ENCODE measurements at regions not wholly inside any gene's neighbourhood (a gene's known extent, or its start where the extent isn't known, plus 50 kb on each side); places are given as distances from the start of the nearest gene placed in this dataset.
"Not testable (repeated sequence)": the region's sequence is repeated elsewhere in the genome, so short reads cannot be mapped to it uniquely, and the experiment has no call there.

DNA sequence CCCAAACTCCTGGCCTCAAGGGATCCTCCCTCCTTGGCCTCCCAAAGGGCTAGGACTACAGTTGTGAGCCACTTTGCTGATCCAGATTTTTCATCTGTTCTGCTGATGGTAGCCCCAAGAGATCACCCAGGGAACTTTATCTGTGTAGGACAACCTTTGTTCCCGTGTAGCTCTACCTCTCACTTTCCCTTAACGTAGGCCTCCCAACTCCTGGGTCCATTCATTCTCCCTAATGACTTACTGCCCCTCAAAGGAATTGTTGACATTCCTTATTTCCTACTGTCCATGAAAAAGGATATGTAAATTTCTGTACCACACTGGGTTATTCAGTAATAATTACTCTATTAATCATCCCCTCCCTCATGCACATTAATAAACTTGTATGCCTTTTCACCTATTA, 51.0 kb upstream of the PHF24 start:
- DNase-seq: no peak

GRCh38 chr9:34899535-34900158, 58.4 kb upstream of the PHF24 start:
- peak; percentile 66 for DNase-seq

GRCh38 chr9:34898846-34899245, 59.2 kb upstream of the PHF24 start:
- no peak for DNase-seq

DNA sequence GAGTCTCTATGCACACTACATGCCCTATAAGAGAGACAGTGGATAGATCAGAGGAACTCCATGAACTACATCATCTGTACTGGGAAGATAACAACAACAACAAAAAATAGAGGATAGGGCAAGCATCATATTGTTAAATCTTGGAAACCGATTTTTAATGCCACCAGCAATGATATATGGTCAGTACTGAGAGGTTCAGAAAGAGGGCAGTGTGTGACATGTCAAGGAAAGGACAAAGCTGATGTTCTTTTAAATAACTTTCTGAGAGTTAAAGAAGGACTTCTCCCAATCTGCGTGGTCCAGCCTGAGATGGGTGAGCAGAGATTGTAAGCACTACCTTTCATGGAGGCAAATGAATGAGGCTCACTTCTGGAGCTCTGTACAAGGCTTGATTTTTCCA, 62.0 kb upstream of the PHF24 start:
- no peak for DNase-seq

- no peak for DNase-seq
Measured at GRCh38 chr9:34892886-34893285, 65.2 kb upstream of the PHF24 start.

GRCh38 chr9:34891386-34891785, 66.7 kb upstream of the PHF24 start:
- no peak for DNase-seq

- no peak for DNase-seq
Measured at GRCh38 chr9:34887841-34888240, 70.2 kb upstream of the PHF24 start.

GRCh38 chr9:34884747-34885189, 73.3 kb upstream of the PHF24 start:
- no peak for DNase-seq

GRCh38 chr9:34876096-34876495, 82.0 kb upstream of the PHF24 start:
- no peak for DNase-seq

DNA sequence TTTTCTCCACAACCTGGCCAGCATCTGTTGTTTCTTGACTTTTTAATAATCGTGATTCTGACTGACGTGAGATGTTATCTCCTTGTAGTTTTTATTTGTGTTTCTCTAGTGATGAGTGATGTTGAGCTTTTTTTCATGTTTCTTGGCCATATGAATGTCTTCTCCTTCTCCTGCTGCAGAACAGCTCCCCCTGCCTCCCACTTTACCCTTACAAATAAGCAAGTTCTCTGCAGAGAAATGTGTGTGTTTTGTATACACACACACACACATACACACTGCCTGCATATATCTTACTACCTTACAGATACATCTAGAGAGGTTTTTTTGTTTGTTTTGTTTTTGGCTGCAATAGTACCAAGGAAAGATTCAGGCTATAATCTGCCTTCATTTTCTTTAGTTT, 88.7 kb upstream of the PHF24 start:
- no peak for DNase-seq

GRCh38 chr9:34866614-34867013, 91.5 kb upstream of the PHF24 start:
- no peak for DNase-seq

DNA sequence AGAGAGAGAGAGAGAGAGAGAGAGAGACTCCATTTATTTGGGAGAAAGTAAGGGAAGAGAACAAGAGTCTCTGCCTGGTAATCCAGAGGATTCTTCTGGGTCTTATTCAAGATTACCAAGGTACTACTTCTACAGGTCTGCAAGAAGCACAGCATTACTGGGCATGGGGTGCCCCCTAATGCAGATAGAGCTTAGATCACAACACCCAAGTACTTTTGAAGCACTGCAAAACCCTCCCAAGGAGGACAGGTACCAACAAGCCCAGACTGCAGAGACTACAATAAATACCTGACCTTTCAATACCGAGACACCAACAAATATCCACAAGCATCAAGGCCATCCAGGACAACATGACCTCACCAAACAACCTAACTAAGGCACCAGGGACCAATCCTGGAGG, 94.7 kb upstream of the PHF24 start:
- no peak for DNase-seq

DNA sequence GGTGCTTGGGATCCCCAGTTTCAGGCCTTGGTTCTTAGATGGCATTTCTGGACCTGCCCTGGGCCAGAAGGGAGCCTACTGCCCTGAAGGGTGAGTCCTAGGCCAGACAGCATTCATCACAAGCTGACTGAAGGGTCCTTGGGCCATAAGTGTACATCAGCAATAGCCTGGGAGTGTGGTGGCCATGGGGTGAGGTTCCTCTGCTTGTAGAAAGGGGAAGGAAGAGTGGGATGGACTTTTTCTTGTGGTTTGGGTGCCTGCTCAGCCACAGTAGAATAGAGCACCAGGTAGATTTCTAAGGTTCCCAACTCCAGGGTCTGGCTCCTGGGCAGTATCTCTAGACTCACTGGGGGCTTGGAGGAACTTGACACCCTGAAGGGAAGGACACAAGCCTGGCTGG, 95.2 kb upstream of the PHF24 start:
- no peak for DNase-seq

DNA sequence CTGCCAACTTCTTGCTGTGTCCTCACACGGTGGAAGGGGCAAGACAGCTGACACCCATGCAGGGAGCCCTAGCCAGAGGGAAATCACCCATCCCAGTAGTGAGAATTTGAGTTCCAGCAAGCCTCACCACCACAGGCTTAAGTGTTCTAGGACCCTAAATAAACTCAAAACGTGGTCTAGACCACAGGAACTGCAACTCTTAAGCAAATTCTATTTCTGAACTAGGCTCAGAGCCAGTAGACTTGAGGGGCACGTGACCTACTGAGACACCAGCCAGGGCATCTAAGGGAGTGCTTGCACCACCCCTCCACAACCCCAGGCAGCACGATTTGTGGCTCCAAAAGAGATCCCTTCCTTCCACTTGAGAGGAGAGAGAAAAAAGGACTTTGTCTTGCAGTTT, 96.0 kb upstream of the PHF24 start:
- no peak for DNase-seq

- not testable (repeated sequence) for DNase-seq
Measured at GRCh38 chr9:34855016-34855415, 103.1 kb upstream of the PHF24 start.

DNA sequence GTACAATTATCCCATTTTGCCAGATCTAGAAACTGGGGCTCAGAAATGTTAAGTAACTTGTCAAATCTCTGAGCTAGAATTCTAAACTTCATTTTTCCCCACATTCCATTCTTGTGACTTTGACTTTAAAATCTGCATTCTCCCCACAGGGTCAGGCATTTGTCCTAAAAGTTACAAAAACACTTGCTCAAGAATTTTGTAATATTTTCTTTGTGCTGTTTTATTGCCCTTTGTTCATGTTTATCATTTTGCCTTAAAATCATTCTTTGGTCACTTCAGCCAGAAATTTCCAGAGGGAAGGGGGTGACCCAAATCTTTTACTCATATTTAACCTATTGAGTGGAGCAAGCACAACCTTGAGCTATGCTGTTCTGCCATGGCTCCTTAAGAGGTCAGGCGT, 120.1 kb upstream of the CCL21 start:
- no peak for DNase-seq

- DNase-seq: no peak
Measured at GRCh38 chr9:34826999-34827538, 117.1 kb upstream of the CCL21 start.

GRCh38 chr9:34825775-34826174, 115.8 kb upstream of the CCL21 start:
- no peak for DNase-seq

DNA sequence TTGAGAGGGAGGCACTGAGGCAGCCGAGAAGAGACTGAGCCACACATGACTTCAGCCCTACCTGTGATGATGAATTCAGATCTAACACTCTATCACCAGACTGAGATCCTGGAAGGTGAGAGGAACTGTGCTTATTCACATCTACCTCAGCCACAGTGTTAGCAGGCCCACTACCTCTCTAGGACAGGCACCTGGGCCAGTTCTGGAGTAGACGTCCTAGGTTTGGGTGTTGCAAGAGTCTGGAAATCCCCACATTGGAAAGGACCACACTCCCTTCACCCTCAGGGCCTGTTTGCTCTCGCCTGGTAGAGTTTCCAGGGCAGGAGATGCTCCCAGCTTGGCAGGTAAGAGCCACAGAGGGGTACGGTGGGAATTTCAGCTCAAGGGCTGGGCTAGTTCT, 113.8 kb upstream of the CCL21 start:
- no peak for DNase-seq

- no peak for DNase-seq
Measured at GRCh38 chr9:34810187-34810524, 100.2 kb upstream of the CCL21 start.

DNA sequence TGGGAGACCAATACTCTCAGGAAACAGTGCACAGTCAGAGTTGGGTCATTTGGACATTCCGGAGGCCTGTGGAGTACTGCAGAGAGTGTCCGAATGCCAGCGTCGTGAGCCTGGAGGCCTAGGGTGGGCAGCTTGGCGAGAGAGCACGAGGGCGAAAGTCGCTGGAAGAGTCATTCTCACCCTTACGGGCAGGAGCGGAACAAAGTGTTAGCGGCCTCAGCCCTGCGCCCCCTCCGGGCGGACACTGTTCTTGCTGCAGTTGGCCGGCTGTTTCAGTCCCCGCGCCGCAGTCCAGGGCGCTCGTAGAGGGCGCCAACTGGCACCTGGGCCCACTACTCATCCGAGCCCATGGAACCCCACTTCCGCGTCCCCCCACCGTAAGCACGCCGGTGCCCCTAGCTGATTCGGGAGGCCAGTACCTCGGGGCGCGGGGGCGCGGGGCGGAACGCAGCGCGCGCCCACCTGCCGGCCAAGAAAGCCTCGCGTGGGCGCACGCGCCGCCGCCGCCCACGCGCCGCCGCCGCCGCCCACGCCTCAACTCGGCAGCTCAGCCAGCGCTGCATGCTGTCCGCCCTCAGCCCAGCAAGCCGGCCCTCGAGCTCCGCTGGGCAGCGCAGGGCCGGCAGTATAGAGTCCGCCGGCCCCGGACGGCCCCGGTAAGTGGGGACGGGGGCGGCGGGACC, 99.7 kb upstream of the CCL21 start:
- DNase-seq: no peak

- no peak for DNase-seq
Measured at GRCh38 chr9:34802916-34803315, 93.0 kb upstream of the CCL21 start.

- no peak for DNase-seq
Measured at GRCh38 chr9:34797367-34797766, 87.4 kb upstream of the CCL21 start.

DNA sequence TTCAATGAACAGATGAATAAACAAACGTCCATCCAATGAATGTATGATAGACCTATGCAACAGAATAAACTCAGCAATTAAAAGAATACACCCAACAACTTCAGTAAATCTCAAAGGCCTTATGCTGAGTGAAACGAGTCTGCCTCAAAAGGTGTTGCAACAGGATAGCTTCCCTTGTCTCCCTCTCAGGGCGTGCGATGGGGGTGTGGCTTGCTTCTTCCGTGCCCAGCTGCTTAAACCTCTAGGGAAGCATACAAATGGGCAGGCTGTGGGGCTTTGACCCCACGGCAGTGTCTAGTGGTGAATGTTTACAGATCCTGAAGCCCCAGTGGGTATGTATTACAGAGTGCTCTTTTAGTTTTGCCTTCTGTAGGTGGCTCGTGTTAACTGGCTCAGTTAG, 87.0 kb upstream of the CCL21 start:
- DNase-seq: no peak

DNA sequence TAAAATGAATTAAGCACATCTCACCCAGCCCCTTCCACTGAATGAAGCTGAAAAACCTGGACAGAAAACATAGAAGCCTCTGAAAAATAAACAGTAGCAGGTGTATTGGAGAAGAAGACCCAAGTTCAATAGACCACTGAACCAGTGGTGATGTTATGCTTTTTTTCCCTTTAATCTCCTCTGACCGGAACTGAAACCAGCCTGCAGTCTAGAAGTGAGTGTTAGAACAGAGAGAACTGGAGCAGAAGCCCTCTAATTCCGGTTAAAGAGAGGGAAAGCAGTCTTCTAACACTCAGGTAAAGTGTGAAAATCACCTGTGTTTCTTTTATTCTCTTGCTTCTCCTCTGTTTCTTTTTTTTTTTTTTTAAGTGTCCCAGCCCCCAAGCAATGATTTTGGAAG, 83.5 kb upstream of the CCL21 start:
- DNase-seq: no peak

All from kidney glomerular epithelial cell (primary cell).